ENCODE measurements at regions not wholly inside any gene's neighbourhood (a gene's known extent, or its start where the extent isn't known, plus 50 kb on each side); places are given as distances from the start of the nearest gene placed in this dataset.

GRCh38 chr6:22747571-22747970, 178.2 kb downstream of the HDGFL1 start:
- no peak overlapping the region for H3K4me2 ChIP-seq
- TF ChIP-seq CTCF (conservative IDR thresholded peaks at IDR 0.05) (no peak), EZH2 (IDR thresholded peaks at IDR 0.05; ENCODE audit: low read depth) (no peak)
- no TSS peak for BruUV-seq (replicated peaks)

GRCh38 chr6:22748681-22749080, 179.3 kb downstream of the HDGFL1 start:
- POLR2A ChIA-PET (ENCODE audit: unreplicated experiment), result no interaction called here
- TF ChIP-seq EZH2 (IDR thresholded peaks at IDR 0.05; ENCODE audit: low read depth) (no peak), CTCF (conservative IDR thresholded peaks at IDR 0.05) (no peak)
- no peak for DNase-seq

More at GRCh38 chr6:22747571-22747970, 178.2 kb downstream of the HDGFL1 start:
- ChIA-PET POLR2A (ENCODE audit: unreplicated experiment) (no interaction called here), CTCF (no interaction called here)
- Histone ChIP-seq H3K27me3 (ENCODE audit: insufficient read depth, low read depth) (no peaks in the 10 kb centered on the region), H3K79me2 (ENCODE audit: low read depth) (no peaks in the 10 kb centered on the region), H3K9me3 (ENCODE audit: insufficient read depth, low read depth) (no peaks in the 10 kb centered on the region), H3K9me2 (ENCODE audit: insufficient read depth) (no peaks in the 10 kb centered on the region), H3K27ac (no peak overlapping the region), H4K20me1 (ENCODE audit: insufficient read depth) (no peaks in the 10 kb centered on the region), H3K4me1 (replicated peaks; ENCODE audit: insufficient read depth) (no peaks in the 10 kb centered on the region), H2AFZ (no peak overlapping the region), H3F3A (ENCODE audit: insufficient read depth, low read depth) (no peaks in the 10 kb centered on the region), H3K4me3 (no peak overlapping the region), H3K36me3 (ENCODE audit: low read depth) (no peaks in the 10 kb centered on the region)
- intact Hi-C loops (cut with micrococcal nuclease; ENCODE audit: unreplicated experiment), result no loop called here
- no peak for DNase-seq

GRCh38 chr6:22749696-22750095, 180.3 kb downstream of the HDGFL1 start:
- Histone ChIP-seq H2AFZ (no peak overlapping the region), H3K4me3 (no peak overlapping the region), H4K20me1 (ENCODE audit: insufficient read depth) (no peaks in the 10 kb centered on the region), H3K79me2 (ENCODE audit: low read depth) (no peaks in the 10 kb centered on the region), H3F3A (ENCODE audit: insufficient read depth, low read depth) (no peaks in the 10 kb centered on the region), H3K27ac (no peak overlapping the region), H3K4me2 (no peak overlapping the region), H3K36me3 (ENCODE audit: low read depth) (no peaks in the 10 kb centered on the region), H3K9me2 (ENCODE audit: insufficient read depth) (no peaks in the 10 kb centered on the region), H3K9me3 (ENCODE audit: insufficient read depth, low read depth) (no peaks in the 10 kb centered on the region), H3K27me3 (ENCODE audit: insufficient read depth, low read depth) (no peaks in the 10 kb centered on the region), H3K4me1 (replicated peaks; ENCODE audit: insufficient read depth) (no peaks in the 10 kb centered on the region)
- no peak for DNase-seq
- ChIA-PET POLR2A (ENCODE audit: unreplicated experiment) (no interaction called here), CTCF (no interaction called here)
- no peak for TF ChIP-seq EZH2 (IDR thresholded peaks at IDR 0.05; ENCODE audit: low read depth)
- TF ChIP-seq CTCF (conservative IDR thresholded peaks at IDR 0.05), result no peak
- intact Hi-C loops (cut with micrococcal nuclease; ENCODE audit: unreplicated experiment), result no loop called here
- no TSS peak for BruUV-seq (replicated peaks)

More at GRCh38 chr6:22748681-22749080, 179.3 kb downstream of the HDGFL1 start:
- Histone ChIP-seq H3K27me3 (ENCODE audit: insufficient read depth, low read depth) (no peaks in the 10 kb centered on the region), H3K4me1 (replicated peaks; ENCODE audit: insufficient read depth) (no peaks in the 10 kb centered on the region), H3F3A (ENCODE audit: insufficient read depth, low read depth) (no peaks in the 10 kb centered on the region), H3K79me2 (ENCODE audit: low read depth) (no peaks in the 10 kb centered on the region), H3K4me3 (no peak overlapping the region), H3K9me2 (ENCODE audit: insufficient read depth) (no peaks in the 10 kb centered on the region), H3K27ac (no peak overlapping the region), H2AFZ (no peak overlapping the region), H4K20me1 (ENCODE audit: insufficient read depth) (no peaks in the 10 kb centered on the region), H3K4me2 (no peak overlapping the region), H3K36me3 (ENCODE audit: low read depth) (no peaks in the 10 kb centered on the region), H3K9me3 (ENCODE audit: insufficient read depth, low read depth) (no peaks in the 10 kb centered on the region)
- intact Hi-C loops (cut with micrococcal nuclease; ENCODE audit: unreplicated experiment), result no loop called here
- no TSS peak for BruUV-seq (replicated peaks)
- CTCF ChIA-PET, result no interaction called here
